ENCODE measurements at regions not wholly inside any gene's neighbourhood (a gene's known extent, or its start where the extent isn't known, plus 50 kb on each side); places are given as distances from the start of the nearest gene placed in this dataset.
"Not testable (repeated sequence)": the region's sequence is repeated elsewhere in the genome, so short reads cannot be mapped to it uniquely, and the experiment has no call there.

DNA sequence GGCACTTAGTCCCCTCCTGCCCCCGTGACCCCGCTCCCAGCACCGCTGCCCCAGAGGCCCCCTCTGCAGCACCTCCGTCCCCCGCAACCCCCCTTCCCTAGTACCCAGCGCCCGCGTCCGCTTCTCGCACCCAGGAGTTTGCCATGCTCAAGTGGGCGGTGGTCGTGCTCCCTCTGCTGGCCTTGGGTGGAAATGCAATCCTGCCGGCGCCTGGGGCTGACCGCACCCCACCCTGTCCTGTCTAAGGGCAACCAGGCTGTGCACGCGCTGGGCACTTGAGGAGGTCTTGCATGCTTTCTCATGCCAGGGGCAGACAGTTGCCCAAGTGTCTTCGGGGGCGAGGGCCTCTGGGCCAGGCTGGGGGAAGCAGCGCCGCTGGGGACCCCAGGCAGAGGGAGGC lies 1544.9 kb upstream of the USP9Y start:
- not testable (repeated sequence) for DNase-seq (ENCODE audit: low read depth)

GRCh38 chrY:11156846-11157245 lies 1544.2 kb upstream of the USP9Y start:
- not testable (repeated sequence) for DNase-seq (ENCODE audit: low read depth)

- DNase-seq (ENCODE audit: low read depth): not testable (repeated sequence)
Measured at GRCh38 chrY:11177033-11177432, 1524.0 kb upstream of the USP9Y start.

DNA sequence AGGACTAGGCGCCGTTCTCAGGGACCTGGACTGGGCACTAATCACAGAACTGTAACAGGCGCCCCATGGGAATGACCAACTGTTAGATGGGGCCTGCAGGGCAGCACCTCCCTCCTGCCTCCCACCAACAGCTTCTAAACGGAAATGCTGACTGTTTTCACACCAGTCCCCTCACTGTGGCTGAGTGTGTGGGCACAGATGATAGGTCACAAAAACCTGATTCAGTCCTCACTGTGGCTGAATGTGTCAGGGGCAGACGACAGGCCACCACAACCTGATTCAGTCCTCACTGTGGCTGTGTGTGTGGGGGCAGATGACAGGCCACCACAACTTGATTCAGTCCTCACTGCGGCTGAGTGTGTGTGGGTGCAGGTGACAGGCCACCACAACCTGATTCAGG lies 1499.9 kb upstream of the USP9Y start:
- DNase-seq (ENCODE audit: low read depth): not testable (repeated sequence)

DNA sequence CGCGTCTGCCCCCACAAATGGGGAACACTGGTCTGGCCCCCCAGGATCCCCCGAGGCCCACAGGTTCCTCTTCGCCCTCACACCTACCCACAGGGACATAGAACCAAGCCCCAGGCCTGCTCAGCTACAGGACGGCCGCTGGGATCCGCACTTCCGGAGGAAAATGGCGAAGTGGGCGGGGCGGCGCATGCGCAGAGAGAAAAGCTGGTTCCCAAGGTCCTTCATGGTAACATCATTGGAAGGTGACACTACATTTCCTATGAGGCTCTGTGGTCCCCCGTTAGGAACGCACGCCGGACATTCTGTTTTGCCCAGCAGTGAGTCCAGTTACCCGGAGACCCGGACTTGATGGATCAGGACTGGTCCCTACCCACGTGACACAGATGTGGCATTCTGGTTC lies 1486.2 kb upstream of the USP9Y start:
- DNase-seq (ENCODE audit: low read depth): not testable (repeated sequence)
